Caco-2 (cell line): ENCODE measurements at regions not wholly inside any gene's neighbourhood (a gene's known extent, or its start where the extent isn't known, plus 50 kb on each side); places are given as distances from the start of the nearest gene placed in this dataset.

Experiments used
- BruUV-seq: library from RNA; stranded (reverse); fragments of 400-500 nt; replicated peaks from 2 replicates; lab custom pipeline; 2021; lab: Mats Ljungman, UMichigan
- CTCF ChIA-PET: fragments of 300-600 bp; sonication (Branson Sonifier 250); formaldehyde crosslinking; loops from one replicate; lab custom pipeline; 2022; ENCODE audit warnings: antibody characterized with exemption; lab: Charles Lee
- POLR2A ChIA-PET: fragments of 300-600 bp; sonication (Branson Sonifier 250); formaldehyde crosslinking; loops from one replicate; lab custom pipeline; 2022; ENCODE audit warnings: antibody characterized with exemption; lab: Charles Lee
- DNase-seq, 2 experiments: peaks; one replicate each; pipeline versions ENCODE4 v3.0.0 to v3.0.0-alpha.2; 2020 to 2022
- H3K27me3 ChIP-seq: replicated peaks from 2 replicates; pipeline ENCODE4 v1.6.0; 2011; ENCODE audit warnings: low read length; ENCODE audit not compliant: control insufficient read depth, insufficient read depth
- H3K36me3 ChIP-seq: 2 replicates; pipeline ENCODE4 v1.5.1; 2011; ENCODE audit warnings: low read length; ENCODE audit not compliant: control insufficient read depth, insufficient read depth
- H3K4me1 ChIP-seq: fragments of 250-450 bp; sonication (Bioruptor Pico); 2 replicates; pipeline ENCODE4 v1.5.1; 2020; ENCODE audit warnings: mild to moderate bottlenecking
- H3K4me3 ChIP-seq: 2 replicates; pipeline ENCODE4 v1.5.1; 2011; ENCODE audit warnings: low read depth, mild to moderate bottlenecking, control low read depth, low read length
- H3K9me3 ChIP-seq: fragments of 250-450 bp; sonication (Bioruptor Pico); 2 replicates; pipeline ENCODE4 v1.5.1; 2020; ENCODE audit warnings: mild to moderate bottlenecking, moderate library complexity
- H3K27ac Mint-ChIP-seq: one replicate; pipeline ENCODE4 v1.8.0; 2022; ENCODE audit warnings: mixed read lengths; ENCODE audit not compliant: unreplicated experiment
- H3K27me3 Mint-ChIP-seq: one replicate; pipeline ENCODE4 v1.8.0; 2022; ENCODE audit warnings: mixed read lengths; ENCODE audit not compliant: insufficient read depth, unreplicated experiment
- H3K36me3 Mint-ChIP-seq: one replicate; pipeline ENCODE4 v1.8.0; 2022; ENCODE audit warnings: mild to moderate bottlenecking, mixed read lengths; ENCODE audit not compliant: insufficient read depth, unreplicated experiment
- H3K4me1 Mint-ChIP-seq: one replicate; pipeline ENCODE4 v1.8.0; 2022; ENCODE audit warnings: low read depth, mixed read lengths; ENCODE audit not compliant: unreplicated experiment
- H3K4me3 Mint-ChIP-seq: one replicate; pipeline ENCODE4 v1.8.0; 2022; ENCODE audit warnings: mild to moderate bottlenecking, moderate library complexity, mixed read lengths; ENCODE audit not compliant: unreplicated experiment
- H3K9me3 Mint-ChIP-seq: one replicate; pipeline ENCODE4 v1.8.0; 2022; ENCODE audit warnings: mixed read lengths; ENCODE audit not compliant: unreplicated experiment
- intact Hi-C: fragments of 100-400 bp; cut with micrococcal nuclease; formaldehyde crosslinking; loops from one replicate; pipeline ENCODE4 v1.10.0; 2022; ENCODE audit not compliant: unreplicated experiment
- TF ChIP-seq, protein P1 (sequence below), 2 experiments: fragments of 200-600 bp in 1 of 2; IDR thresholded peaks; 1 replicate in 1 of 2; 2 replicates in 1 of 2; pipeline versions ENCODE4 v1.5.1 to v1.8.0; 2011 to 2022; ENCODE audit warnings: antibody characterized with exemption in 1 of 2, control low read depth in 1 of 2, inconsistent platforms in 1 of 2, low read depth in 1 of 2, low read length in 1 of 2, mild to moderate bottlenecking in 1 of 2, moderate library complexity in 1 of 2; ENCODE audit not compliant: insufficient read depth in 1 of 2, severe bottlenecking in 1 of 2, unreplicated experiment in 1 of 2

DNA sequence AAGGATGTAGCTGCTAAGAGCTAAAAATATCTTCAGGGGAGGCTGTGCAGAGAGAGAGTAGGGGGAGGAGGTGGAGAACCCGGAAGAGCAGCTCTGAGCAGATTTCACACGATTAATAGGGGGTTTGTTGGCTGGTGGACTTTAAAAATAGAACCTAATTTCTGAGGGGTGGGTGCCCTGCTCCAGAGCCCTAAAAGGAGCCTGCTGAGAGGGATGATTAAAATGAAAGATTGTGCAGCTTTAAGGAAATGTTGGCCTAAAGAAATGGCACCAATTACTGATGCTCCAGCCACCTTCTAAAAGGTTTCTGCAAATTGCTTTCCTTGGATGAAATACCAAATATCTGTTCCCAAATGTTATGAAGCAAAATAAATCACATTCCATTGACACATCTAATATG is 202.8 kb upstream of the BTBD3 start:
- Mint-ChIP-seq H3K36me3 (no peaks in the 10 kb centered on the region), H3K27me3 (peaks cover 5% of the 10 kb centered on the region), H3K27ac (no peak overlapping the region), H3K4me1 (peaks cover 7% of the 10 kb centered on the region), H3K9me3 (no peaks in the 10 kb centered on the region), H3K4me3 (no peak overlapping the region)
- Histone ChIP-seq H3K4me3 (no peak overlapping the region), H3K27me3 (no peaks in the 10 kb centered on the region), H3K4me1 (peaks cover 6% of the 10 kb centered on the region; the same call in 1 of the 2 replicates), H3K9me3 (no peaks in the 10 kb centered on the region), H3K36me3 (no peaks in the 10 kb centered on the region)
- intact Hi-C loops = no loop called here
- POLR2A ChIA-PET = no interaction called here
- no TSS peak for BruUV-seq
- CTCF ChIA-PET = no interaction called here
- DNase-seq = no peak
- TF ChIP-seq, protein P1, sequence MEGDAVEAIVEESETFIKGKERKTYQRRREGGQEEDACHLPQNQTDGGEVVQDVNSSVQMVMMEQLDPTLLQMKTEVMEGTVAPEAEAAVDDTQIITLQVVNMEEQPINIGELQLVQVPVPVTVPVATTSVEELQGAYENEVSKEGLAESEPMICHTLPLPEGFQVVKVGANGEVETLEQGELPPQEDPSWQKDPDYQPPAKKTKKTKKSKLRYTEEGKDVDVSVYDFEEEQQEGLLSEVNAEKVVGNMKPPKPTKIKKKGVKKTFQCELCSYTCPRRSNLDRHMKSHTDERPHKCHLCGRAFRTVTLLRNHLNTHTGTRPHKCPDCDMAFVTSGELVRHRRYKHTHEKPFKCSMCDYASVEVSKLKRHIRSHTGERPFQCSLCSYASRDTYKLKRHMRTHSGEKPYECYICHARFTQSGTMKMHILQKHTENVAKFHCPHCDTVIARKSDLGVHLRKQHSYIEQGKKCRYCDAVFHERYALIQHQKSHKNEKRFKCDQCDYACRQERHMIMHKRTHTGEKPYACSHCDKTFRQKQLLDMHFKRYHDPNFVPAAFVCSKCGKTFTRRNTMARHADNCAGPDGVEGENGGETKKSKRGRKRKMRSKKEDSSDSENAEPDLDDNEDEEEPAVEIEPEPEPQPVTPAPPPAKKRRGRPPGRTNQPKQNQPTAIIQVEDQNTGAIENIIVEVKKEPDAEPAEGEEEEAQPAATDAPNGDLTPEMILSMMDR (IDR thresholded peaks at IDR 0.05; ENCODE audit: insufficient read depth in 1 of 2, low read depth in 1 of 2, low read length in 1 of 2, severe bottlenecking in 1 of 2, unreplicated experiment in 1 of 2) = no peak

DNA sequence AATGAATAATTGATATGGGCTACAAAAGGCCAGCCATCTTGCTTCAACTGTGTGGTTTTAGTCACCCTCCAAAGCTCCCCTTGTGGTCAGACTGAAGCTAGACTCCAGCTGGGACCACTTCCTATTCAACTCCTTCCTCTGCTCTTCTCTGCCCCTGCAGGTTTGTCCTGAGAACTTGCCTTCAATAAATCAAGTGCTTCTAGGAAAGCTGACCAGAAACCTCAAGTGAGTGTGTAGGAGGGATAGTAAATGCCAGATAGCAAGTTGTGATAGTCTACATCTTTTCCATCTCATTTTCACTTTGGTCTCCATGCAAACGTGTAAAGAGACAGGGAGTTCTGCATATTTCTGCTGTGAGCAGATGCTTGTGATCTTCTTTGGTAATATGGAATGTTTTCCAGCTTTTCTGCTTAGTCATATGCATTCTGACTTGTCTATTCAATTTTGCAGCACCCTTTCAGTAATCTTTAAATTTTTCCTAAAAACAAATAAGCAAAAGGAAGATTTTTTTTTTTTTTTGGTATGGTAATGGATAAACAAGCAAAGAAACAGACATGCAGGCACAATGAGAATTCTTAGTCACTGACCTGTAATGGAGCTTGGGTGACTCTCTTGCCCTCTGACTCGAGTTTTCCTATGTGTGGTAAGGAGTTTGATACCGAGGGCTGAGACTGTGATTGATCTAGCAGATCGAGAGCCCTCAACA is 201.3 kb upstream of the BTBD3 start:
- no peaks in the 10 kb centered on the region for H3K36me3 ChIP-seq
- intact Hi-C loops = no loop called here
- peak; percentile 62 to 67 for DNase-seq
- no peaks in the 10 kb centered on the region for H3K36me3 Mint-ChIP-seq
- ChIA-PET CTCF (interaction anchor here (0.5 to 1.2 kb wide), 9 partner anchors 12 to 769 kb away, joined by 3 to 5 read pairs (median 3); no protein-coding TSS in a partner anchor), POLR2A (no interaction called here)
- no peaks in the 10 kb centered on the region for H3K27me3 ChIP-seq
- TF ChIP-seq, protein P1 (IDR thresholded peaks at IDR 0.05; ENCODE audit: insufficient read depth in 1 of 2, low read depth in 1 of 2, low read length in 1 of 2, severe bottlenecking in 1 of 2, unreplicated experiment in 1 of 2) = peak; percentile 59 to 70
- H3K9me3 ChIP-seq = no peaks in the 10 kb centered on the region
- H3K4me3 ChIP-seq = no peak overlapping the region
- no TSS peak for BruUV-seq
- peaks cover 6% of the 10 kb centered on the region; the same call in 1 of the 2 replicates for H3K4me1 ChIP-seq
- no peak overlapping the region for H3K27ac Mint-ChIP-seq
- no peak overlapping the region for H3K4me3 Mint-ChIP-seq
- H3K4me1 Mint-ChIP-seq = peaks cover 7% of the 10 kb centered on the region
- peaks cover 5% of the 10 kb centered on the region for H3K27me3 Mint-ChIP-seq
- H3K9me3 Mint-ChIP-seq = no peaks in the 10 kb centered on the region

DNA sequence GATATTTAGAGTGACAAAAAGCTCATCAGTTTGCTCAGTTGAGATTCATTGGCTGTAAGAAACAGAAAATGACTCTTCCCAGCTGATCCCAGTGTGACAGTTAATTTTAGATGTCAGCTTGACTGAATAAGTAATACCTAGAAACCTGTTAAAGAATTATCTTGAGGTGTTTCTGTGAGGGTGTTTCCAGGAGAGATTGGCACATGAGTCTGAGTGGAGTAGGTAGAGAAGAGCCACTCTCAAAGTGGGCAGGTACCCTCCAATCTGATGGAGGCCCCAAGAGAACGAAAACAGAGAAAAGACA is 200.8 kb upstream of the BTBD3 start:
- Histone ChIP-seq H3K9me3 (no peaks in the 10 kb centered on the region), H3K4me3 (no peak overlapping the region), H3K27me3 (no peaks in the 10 kb centered on the region), H3K4me1 (peaks cover 6% of the 10 kb centered on the region; the same call in 1 of the 2 replicates), H3K36me3 (no peaks in the 10 kb centered on the region)
- Mint-ChIP-seq H3K27me3 (peaks cover 5% of the 10 kb centered on the region), H3K27ac (no peak overlapping the region), H3K36me3 (no peaks in the 10 kb centered on the region), H3K4me1 (peaks cover 7% of the 10 kb centered on the region), H3K9me3 (no peaks in the 10 kb centered on the region), H3K4me3 (no peak overlapping the region)
- ChIA-PET CTCF (interaction anchor here (0.7 to 1.2 kb wide), 5 partner anchors 24 to 75 kb away, joined by 3 to 5 read pairs (median 4); no protein-coding TSS in a partner anchor), POLR2A (no interaction called here)
- DNase-seq = no peak
- intact Hi-C loops = no loop called here
- BruUV-seq = no TSS peak
- TF ChIP-seq, protein P1 (IDR thresholded peaks at IDR 0.05; ENCODE audit: insufficient read depth in 1 of 2, low read depth in 1 of 2, low read length in 1 of 2, severe bottlenecking in 1 of 2, unreplicated experiment in 1 of 2) = no peak
